ENCODE measurements at regions not wholly inside any gene's neighbourhood (a gene's known extent, or its start where the extent isn't known, plus 50 kb on each side); places are given as distances from the start of the nearest gene placed in this dataset.

DNA sequence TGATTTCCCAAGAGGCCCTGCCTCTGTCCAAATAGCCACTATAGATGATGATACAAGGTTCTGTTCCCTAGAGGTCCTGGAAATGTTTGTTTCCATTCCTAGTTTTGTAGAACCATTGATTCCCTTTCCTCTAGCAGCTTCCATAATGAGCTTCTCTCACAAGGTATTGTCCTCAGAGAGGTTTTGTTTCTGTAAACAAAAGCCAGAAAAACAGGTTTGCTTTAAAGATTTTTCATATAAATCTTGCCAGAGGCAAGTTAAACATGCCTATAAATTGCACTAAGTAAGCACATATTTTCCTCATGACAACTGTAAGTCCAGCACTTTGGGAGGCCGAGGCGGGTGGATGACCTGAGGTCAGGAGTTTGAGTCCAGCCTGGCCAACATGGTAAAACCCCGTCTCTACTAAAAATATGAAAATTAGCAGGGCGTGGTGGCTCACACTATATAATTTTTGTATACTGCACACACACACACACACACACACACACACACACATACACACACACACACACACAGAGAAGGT is 1787.7 kb downstream of the EFNA5 start:
- H3K27ac ChIP-seq (ENCODE audit: insufficient read depth, low read depth, low read length) = no peak overlapping the region
- H3K4me2 ChIP-seq (ENCODE audit: insufficient read depth, low read length) = no peak overlapping the region
- H4K20me1 ChIP-seq (replicated peaks; ENCODE audit: control insufficient read depth, extremely low read depth, insufficient read depth, low read length) = no peaks in the 10 kb centered on the region
- no peak for FAIRE-seq
- no peaks in the 10 kb centered on the region for H3K4me1 ChIP-seq (ENCODE audit: control insufficient read depth, extremely low read depth, insufficient read depth, low read length)
- BruUV-seq (replicated peaks) = no TSS peak
- intact Hi-C loops (cut with micrococcal nuclease) (no loop called here), dilution Hi-C loops (cut with MboI; ENCODE audit: extremely low pct_ligation_motif_present, low sequenced_read_pairs) (no loop called here)
- H3K9ac ChIP-seq (replicated peaks; ENCODE audit: extremely low read depth, insufficient read depth, low read length) = no peak overlapping the region
- no peaks in the 10 kb centered on the region for H3K9me3 ChIP-seq (replicated peaks; ENCODE audit: control insufficient read depth, insufficient read depth, low read length)
- no peak overlapping the region for H3K4me3 ChIP-seq (replicated peaks in 1 of 3; ENCODE audit: insufficient read depth in 1 of 3, low read depth in 1 of 3, low read length in 3 of 3)
- no peaks in the 10 kb centered on the region for H3K79me2 ChIP-seq (ENCODE audit: control insufficient read depth, insufficient read depth, low read length)
- DNase-seq (ENCODE audit: low read depth, low spot score) = no peak
- H3K9me1 ChIP-seq (replicated peaks; ENCODE audit: control insufficient read depth, extremely low read depth, insufficient read depth, low read length) = no peaks in the 10 kb centered on the region
- ChIA-PET CTCF (no interaction called here), POLR2A (no interaction called here)
- no peaks in the 10 kb centered on the region for H3K36me3 ChIP-seq (ENCODE audit: control insufficient read depth in 2 of 2, extremely low read depth in 1 of 2, insufficient read depth in 2 of 2, low read length in 2 of 2)
- TF ChIP-seq EZH2 (IDR thresholded peaks at IDR 0.05; ENCODE audit: borderline replicate concordance, low read depth, low read length, severe bottlenecking) (no peak), POLR2A (IDR thresholded peaks at IDR 0.05; ENCODE audit: low read depth, low read length) (no peak), CTCF (IDR thresholded peaks at IDR 0.05; ENCODE audit: extremely low read depth in 1 of 2, insufficient read depth in 1 of 2, low read depth in 1 of 2, low read length in 2 of 2) (no peak), MYC (IDR thresholded peaks at IDR 0.05; ENCODE audit: low read depth, low read length) (no peak), GATA2 (IDR thresholded peaks at IDR 0.05; ENCODE audit: insufficient read depth, insufficient read length, low read depth, low read length) (no peak), POLR2AphosphoS5 (IDR thresholded peaks at IDR 0.05; ENCODE audit: insufficient read depth, low read depth, low read length) (no peak), FOS (IDR thresholded peaks at IDR 0.05; ENCODE audit: borderline replicate concordance, insufficient read depth, low read length) (no peak), MAX (IDR thresholded peaks at IDR 0.05; ENCODE audit: insufficient read depth, insufficient read length) (no peak), JUN (IDR thresholded peaks at IDR 0.05; ENCODE audit: borderline replicate concordance, insufficient read depth, insufficient read length, low read depth) (no peak)
- no peaks in the 10 kb centered on the region for H3K27me3 ChIP-seq (ENCODE audit: control insufficient read depth in 2 of 2, insufficient read depth in 2 of 2, low read length in 2 of 2)
- H2AFZ ChIP-seq (ENCODE audit: low read depth, low read length) = no peak overlapping the region

Data from endothelial cell of umbilical vein (primary cell).